ENCODE measurements at regions not wholly inside any gene's neighbourhood (a gene's known extent, or its start where the extent isn't known, plus 50 kb on each side); places are given as distances from the start of the nearest gene placed in this dataset.

DNA sequence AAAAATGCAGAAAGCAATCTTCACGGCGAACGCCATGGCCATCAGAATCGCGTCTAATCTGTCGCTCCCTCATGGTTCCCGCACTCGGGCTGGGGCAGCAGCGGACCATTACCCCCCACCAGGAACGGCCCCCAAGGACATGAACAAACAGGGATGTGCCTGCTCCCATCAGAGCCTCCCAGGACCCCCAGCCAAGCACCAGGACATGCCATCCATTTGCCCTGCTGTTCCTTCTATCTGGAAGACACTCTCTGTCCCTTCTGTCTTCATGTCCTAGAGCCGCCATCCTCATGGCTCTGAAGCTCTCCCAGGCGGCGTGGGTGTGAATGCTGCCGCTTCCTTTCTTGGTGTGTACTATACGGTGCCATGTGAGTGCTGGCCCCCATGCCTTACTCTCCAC, 371.8 kb downstream of the BCL11B start:
- H3K27me3 ChIP-seq (ENCODE audit: control insufficient read depth, insufficient read depth, low read length, poor library complexity, severe bottlenecking): no peaks in the 10 kb centered on the region
- no peaks in the 10 kb centered on the region for H3K36me3 ChIP-seq (ENCODE audit: control insufficient read depth, insufficient read depth, low read length)
- H3K4me1 ChIP-seq (ENCODE audit: control insufficient read depth, insufficient read depth, low read length): peaks cover 6% of the 10 kb centered on the region
- H3K4me3 ChIP-seq (ENCODE audit: low read length): no peak overlapping the region
- no peak overlapping the region for H3K27ac Mint-ChIP-seq
- H3K4me3 Mint-ChIP-seq: no peak overlapping the region
- H3K27ac ChIP-seq (ENCODE audit: low read depth, low read length): no peak overlapping the region
- H3K4me1 Mint-ChIP-seq: peaks cover 32% of the 10 kb centered on the region
- 95% methylated on average over 13 to 15 of the region's 15 CpGs for WGBS, 2 experiments (ENCODE audit: insufficient coverage in 1 of 2, insufficient read length in 1 of 2)
- H3K9ac ChIP-seq (ENCODE audit: extremely low read depth, low read length, poor library complexity, severe bottlenecking): no peak overlapping the region
- peaks cover 9% of the 10 kb centered on the region for H3K9me3 ChIP-seq (ENCODE audit: control insufficient read depth, low read length)
- TF ChIP-seq, protein P1, sequence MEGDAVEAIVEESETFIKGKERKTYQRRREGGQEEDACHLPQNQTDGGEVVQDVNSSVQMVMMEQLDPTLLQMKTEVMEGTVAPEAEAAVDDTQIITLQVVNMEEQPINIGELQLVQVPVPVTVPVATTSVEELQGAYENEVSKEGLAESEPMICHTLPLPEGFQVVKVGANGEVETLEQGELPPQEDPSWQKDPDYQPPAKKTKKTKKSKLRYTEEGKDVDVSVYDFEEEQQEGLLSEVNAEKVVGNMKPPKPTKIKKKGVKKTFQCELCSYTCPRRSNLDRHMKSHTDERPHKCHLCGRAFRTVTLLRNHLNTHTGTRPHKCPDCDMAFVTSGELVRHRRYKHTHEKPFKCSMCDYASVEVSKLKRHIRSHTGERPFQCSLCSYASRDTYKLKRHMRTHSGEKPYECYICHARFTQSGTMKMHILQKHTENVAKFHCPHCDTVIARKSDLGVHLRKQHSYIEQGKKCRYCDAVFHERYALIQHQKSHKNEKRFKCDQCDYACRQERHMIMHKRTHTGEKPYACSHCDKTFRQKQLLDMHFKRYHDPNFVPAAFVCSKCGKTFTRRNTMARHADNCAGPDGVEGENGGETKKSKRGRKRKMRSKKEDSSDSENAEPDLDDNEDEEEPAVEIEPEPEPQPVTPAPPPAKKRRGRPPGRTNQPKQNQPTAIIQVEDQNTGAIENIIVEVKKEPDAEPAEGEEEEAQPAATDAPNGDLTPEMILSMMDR (conservative IDR thresholded peaks at IDR 0.05): no peak
- H3K9me3 Mint-ChIP-seq: peaks cover 9% of the 10 kb centered on the region
- no peaks in the 10 kb centered on the region for H3K36me3 Mint-ChIP-seq (ENCODE audit: low read depth)
- peaks cover 12% of the 10 kb centered on the region for H3K27me3 Mint-ChIP-seq (ENCODE audit: insufficient read depth)
- peak; percentile 26 for DNase-seq

DNA sequence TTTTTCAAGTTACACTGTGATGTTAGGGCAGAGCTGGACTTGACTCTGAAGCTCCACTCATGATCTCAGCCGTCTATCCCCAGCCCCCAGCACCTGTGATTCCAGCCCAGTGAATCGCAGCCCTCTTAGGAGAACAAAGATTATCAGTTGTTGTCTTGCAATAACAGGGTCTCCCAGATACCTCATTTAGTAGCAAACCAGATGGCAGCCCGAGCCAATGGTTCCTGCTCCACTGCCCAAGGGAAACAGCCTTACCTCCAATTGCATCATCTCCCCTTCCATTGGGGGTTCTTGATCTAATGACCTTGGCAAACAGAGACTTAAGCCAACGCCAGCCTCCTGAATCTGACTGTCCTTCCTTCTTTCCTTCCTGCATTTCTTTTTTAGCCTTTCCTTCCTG, 371.2 kb downstream of the BCL11B start:
- peaks cover 6% of the 10 kb centered on the region for H3K4me1 ChIP-seq (ENCODE audit: control insufficient read depth, insufficient read depth, low read length)
- no peak overlapping the region for H3K9ac ChIP-seq (ENCODE audit: extremely low read depth, low read length, poor library complexity, severe bottlenecking)
- H3K27ac ChIP-seq (ENCODE audit: low read depth, low read length): no peak overlapping the region
- Mint-ChIP-seq H3K9me3 (peaks cover 9% of the 10 kb centered on the region), H3K4me3 (no peak overlapping the region), H3K4me1 (peaks cover 32% of the 10 kb centered on the region), H3K27me3 (ENCODE audit: insufficient read depth) (peaks cover 12% of the 10 kb centered on the region), H3K36me3 (ENCODE audit: low read depth) (no peaks in the 10 kb centered on the region), H3K27ac (no peak overlapping the region)
- H3K4me3 ChIP-seq (ENCODE audit: low read length): no peak overlapping the region
- no peaks in the 10 kb centered on the region for H3K36me3 ChIP-seq (ENCODE audit: control insufficient read depth, insufficient read depth, low read length)
- H3K9me3 ChIP-seq (ENCODE audit: control insufficient read depth, low read length): peaks cover 9% of the 10 kb centered on the region
- TF ChIP-seq, protein P1 (conservative IDR thresholded peaks at IDR 0.05): no peak
- WGBS, 2 experiments (ENCODE audit: insufficient coverage in 1 of 2, insufficient read length in 1 of 2): 81 to 94% methylated on average over 3 to 4 of the region's 4 CpGs
- H3K27me3 ChIP-seq (ENCODE audit: control insufficient read depth, insufficient read depth, low read length, poor library complexity, severe bottlenecking): no peaks in the 10 kb centered on the region
- DNase-seq: no peak

DNA sequence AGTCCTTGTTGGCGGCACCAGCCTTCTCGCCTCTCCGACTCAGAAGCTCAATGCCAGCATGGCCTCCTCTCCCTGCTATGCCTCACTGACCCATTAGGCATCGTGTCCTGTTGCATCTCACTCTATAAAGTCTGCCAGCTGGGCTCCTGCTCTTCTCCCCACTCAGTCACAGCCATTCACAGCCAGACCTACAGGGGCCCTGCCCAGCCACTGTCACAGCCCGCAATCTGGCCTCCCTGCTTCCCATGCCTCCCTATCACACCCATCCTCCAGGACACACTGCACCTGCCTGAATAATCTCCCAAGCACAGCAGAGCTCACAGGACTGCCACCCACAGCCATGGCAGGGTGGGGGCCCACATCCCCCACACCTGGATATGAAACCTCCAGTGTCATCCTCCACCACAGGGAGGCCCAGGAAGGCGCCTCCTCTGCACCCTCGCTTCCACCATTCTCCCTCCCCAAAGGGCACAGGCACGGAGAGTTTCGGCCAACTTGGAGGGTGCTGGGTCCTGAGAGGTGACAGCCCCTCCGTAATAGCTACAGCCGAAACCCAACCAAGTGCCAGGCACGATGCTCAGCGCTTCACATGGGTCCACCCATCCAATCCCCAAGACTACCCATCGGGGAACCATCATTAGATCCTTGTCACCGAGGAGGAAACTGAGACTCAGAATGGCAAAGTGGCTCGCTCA, 370.3 kb downstream of the BCL11B start:
- Mint-ChIP-seq H3K4me3 (no peak overlapping the region), H3K36me3 (ENCODE audit: low read depth) (no peaks in the 10 kb centered on the region), H3K9me3 (peaks cover 7% of the 10 kb centered on the region), H3K27me3 (ENCODE audit: insufficient read depth) (peaks cover 12% of the 10 kb centered on the region), H3K27ac (no peak overlapping the region), H3K4me1 (peaks cover 35% of the 10 kb centered on the region)
- Histone ChIP-seq H3K27me3 (ENCODE audit: control insufficient read depth, insufficient read depth, low read length, poor library complexity, severe bottlenecking) (no peaks in the 10 kb centered on the region), H3K4me3 (ENCODE audit: low read length) (no peak overlapping the region), H3K27ac (ENCODE audit: low read depth, low read length) (no peak overlapping the region), H3K9ac (ENCODE audit: extremely low read depth, low read length, poor library complexity, severe bottlenecking) (no peak overlapping the region), H3K36me3 (ENCODE audit: control insufficient read depth, insufficient read depth, low read length) (no peaks in the 10 kb centered on the region), H3K4me1 (ENCODE audit: control insufficient read depth, insufficient read depth, low read length) (peaks cover 6% of the 10 kb centered on the region), H3K9me3 (ENCODE audit: control insufficient read depth, low read length) (peaks cover 9% of the 10 kb centered on the region)
- WGBS, 2 experiments (ENCODE audit: insufficient coverage in 1 of 2, insufficient read length in 1 of 2): 95% methylated on average over 11 to 16 of the region's 16 CpGs
- TF ChIP-seq, protein P1 (conservative IDR thresholded peaks at IDR 0.05): no peak
- DNase-seq: no peak

All from endodermal cell (in vitro differentiated cells).